Uterus (tissue), 2 donors: ENCODE measurements at regions not wholly inside any gene's neighbourhood (a gene's known extent, or its start where the extent isn't known, plus 50 kb on each side); places are given as distances from the start of the nearest gene placed in this dataset.
"Not testable (repeated sequence)": the region's sequence is repeated elsewhere in the genome, so short reads cannot be mapped to it uniquely, and the experiment has no call there.

ENCODE experiments used
- CTCF ChIP-seq, 4 experiments: fragments of 200-600 bp in 2 of 4; fragments of 450-650 bp in 2 of 4; sonication (generic) in 2 of 4; IDR thresholded peaks; one replicate each; pipeline ENCODE4 v1.5.1; 2016 to 2019; ENCODE audit warnings: antibody characterized with exemption in 4 of 4, mild to moderate bottlenecking in 2 of 4, moderate library complexity in 1 of 4
- POLR2A ChIP-seq, 2 donors: fragments of 450-650 bp; IDR thresholded peaks; one replicate each; pipeline ENCODE4 v1.6.1; 2016; ENCODE audit warnings: antibody characterized with exemption in 2 of 2, mild to moderate bottlenecking in 1 of 2, moderate library complexity in 1 of 2

- not testable (repeated sequence) for TF ChIP-seq POLR2A, CTCF (IDR thresholded peaks at IDR 0.05)
These were observed 257.2 kb upstream of the ZNF337 start for GRCh38 chr20:25953876-25954275.
